ENCODE measurements at regions not wholly inside any gene's neighbourhood (a gene's known extent, or its start where the extent isn't known, plus 50 kb on each side); places are given as distances from the start of the nearest gene placed in this dataset.

DNA sequence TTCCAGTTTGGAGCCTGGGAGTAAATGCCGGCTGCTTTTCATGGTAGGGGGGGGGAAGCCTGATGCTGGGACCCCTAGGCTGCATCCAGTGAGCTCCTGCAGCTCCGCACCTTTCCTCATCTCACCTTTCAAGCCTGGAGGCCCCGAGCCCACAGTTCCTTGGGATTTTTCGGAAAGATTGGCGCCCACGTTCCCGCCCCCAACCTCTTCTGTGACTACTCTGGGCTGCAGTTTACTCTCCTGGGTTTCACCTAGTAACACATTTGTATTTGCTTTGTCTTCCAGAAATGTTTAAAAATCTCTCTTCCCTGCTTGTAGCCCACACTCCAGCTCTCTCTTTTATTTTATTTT is 51.9 kb upstream of the SPATA13 start:
- H2AFZ ChIP-seq (ENCODE audit: low read length), result no peak overlapping the region
- no peaks in the 10 kb centered on the region for H3K79me2 ChIP-seq (ENCODE audit: insufficient read depth, low read length)
- H4K20me1 ChIP-seq (ENCODE audit: insufficient read depth, low read length, poor library complexity, severe bottlenecking), result no peaks in the 10 kb centered on the region
- no peak overlapping the region for H3K4me3 ChIP-seq (ENCODE audit: low read length, poor library complexity, severe bottlenecking)
- no peaks in the 10 kb centered on the region for H3K27me3 ChIP-seq (ENCODE audit: insufficient read depth, low read length, poor library complexity, severe bottlenecking)
- no peak overlapping the region for H3K4me2 ChIP-seq (ENCODE audit: low read depth, low read length, poor library complexity, severe bottlenecking)
- no peaks in the 10 kb centered on the region for H3K36me3 ChIP-seq (ENCODE audit: insufficient read depth, low read length)
- no peaks in the 10 kb centered on the region for H3F3A ChIP-seq (ENCODE audit: low read depth)
- no peaks in the 10 kb centered on the region for H3K9me3 ChIP-seq (ENCODE audit: insufficient read depth, low read depth, low read length)
- TF ChIP-seq CTCF (conservative IDR thresholded peaks at IDR 0.05; ENCODE audit: low read length) (no peak), EZH2phosphoT487 (IDR thresholded peaks at IDR 0.05; ENCODE audit: borderline replicate concordance) (no peak)
- H3K4me1 ChIP-seq (ENCODE audit: insufficient read depth, low read length, poor library complexity, severe bottlenecking), result no peaks in the 10 kb centered on the region
- H3K9ac ChIP-seq (ENCODE audit: low read depth, low read length, poor library complexity, severe bottlenecking), result no peak overlapping the region
- H3K9me2 ChIP-seq (replicated peaks; ENCODE audit: low read depth, low read length), result no peaks in the 10 kb centered on the region

GRCh38 chr13:24110011-24110410 is 50.5 kb upstream of the SPATA13 start:
- Histone ChIP-seq H2AFZ (ENCODE audit: low read length) (no peak overlapping the region), H3K27me3 (ENCODE audit: insufficient read depth, low read length, poor library complexity, severe bottlenecking) (no peaks in the 10 kb centered on the region), H3K36me3 (ENCODE audit: insufficient read depth, low read length) (no peaks in the 10 kb centered on the region), H3K4me3 (ENCODE audit: low read length, poor library complexity, severe bottlenecking) (no peak overlapping the region), H4K20me1 (ENCODE audit: insufficient read depth, low read length, poor library complexity, severe bottlenecking) (no peaks in the 10 kb centered on the region), H3K4me2 (ENCODE audit: low read depth, low read length, poor library complexity, severe bottlenecking) (no peak overlapping the region), H3K9me2 (replicated peaks; ENCODE audit: low read depth, low read length) (no peaks in the 10 kb centered on the region), H3K9ac (ENCODE audit: low read depth, low read length, poor library complexity, severe bottlenecking) (no peak overlapping the region), H3K9me3 (ENCODE audit: insufficient read depth, low read depth, low read length) (no peaks in the 10 kb centered on the region), H3K4me1 (ENCODE audit: insufficient read depth, low read length, poor library complexity, severe bottlenecking) (no peaks in the 10 kb centered on the region), H3K79me2 (ENCODE audit: insufficient read depth, low read length) (no peaks in the 10 kb centered on the region), H3F3A (ENCODE audit: low read depth) (no peaks in the 10 kb centered on the region)
- no peak for TF ChIP-seq EZH2phosphoT487 (IDR thresholded peaks at IDR 0.05; ENCODE audit: borderline replicate concordance)
- no peak for TF ChIP-seq CTCF (conservative IDR thresholded peaks at IDR 0.05; ENCODE audit: low read length)

Data from Loucy (cell line).